Heart left ventricle (tissue), 16 donors: ENCODE measurements at regions not wholly inside any gene's neighbourhood (a gene's known extent, or its start where the extent isn't known, plus 50 kb on each side); places are given as distances from the start of the nearest gene placed in this dataset.

ENCODE experiments used
- ATAC-seq, 4 donors: fragments of 200-7000 bp; cut with Tn5 transposase; one replicate each; pipeline ENCODE4 v1.9.1; 2020 to 2022; ENCODE audit warnings: moderate library complexity in 4 of 4, mild to moderate bottlenecking in 3 of 4, moderate number of reproducible peaks in 1 of 4
- DNase-seq, 5 donors: peaks; one replicate each; pipeline ENCODE4 v3.0.0-alpha.2; 2020
- H3K27ac ChIP-seq, 12 donors: fragments of 200-600 bp; sonication (generic) in 4 of 12; one replicate each; pipeline versions ENCODE4 v1.5.0 to v1.8.0; 2016 to 2022; ENCODE audit warnings: mild to moderate bottlenecking in 2 of 12
- H3K27me3 ChIP-seq, 9 donors: fragments of 200-600 bp; sonication (generic) in 2 of 9; one replicate each; pipeline versions ENCODE4 v1.5.1 to v1.8.0; 2016 to 2022; ENCODE audit warnings: mild to moderate bottlenecking in 3 of 9
- H3K36me3 ChIP-seq, 9 donors: fragments of 200-600 bp; sonication (generic) in 2 of 9; one replicate each; pipeline versions ENCODE4 v1.5.0 to v1.8.0; 2018 to 2022; ENCODE audit warnings: mild to moderate bottlenecking in 2 of 9
- H3K4me1 ChIP-seq, 12 donors: fragments of 200-600 bp; sonication (generic) in 4 of 12; one replicate each; pipeline versions ENCODE4 v1.5.0 to v1.8.0; 2016 to 2022; ENCODE audit warnings: mild to moderate bottlenecking in 3 of 12
- H3K4me3 ChIP-seq, 12 donors: fragments of 200-600 bp; sonication (generic) in 4 of 12; one replicate each; pipeline versions ENCODE4 v1.5.0 to v1.8.0; 2017 to 2022; ENCODE audit warnings: mild to moderate bottlenecking in 9 of 12, moderate library complexity in 4 of 12
- H3K9me3 ChIP-seq, 12 donors: fragments of 200-600 bp; sonication (generic) in 4 of 12; one replicate each; pipeline versions ENCODE4 v1.5.0 to v1.8.0; 2016 to 2022; ENCODE audit warnings: mild to moderate bottlenecking in 1 of 12
- POLR2A ChIP-seq, 2 donors: fragments of 450-650 bp; IDR thresholded peaks; one replicate each; pipeline ENCODE4 v1.6.1; 2017; ENCODE audit warnings: antibody characterized with exemption in 2 of 2, mild to moderate bottlenecking in 2 of 2, moderate library complexity in 2 of 2
- WGBS, 4 donors: extraction: QIAGEN DNeasy Blood & Tissue Kit in 2 of 4; methylation state at CpG; one replicate each; pipeline versions ENCODE4 v1.1.5 to v1.1.7; 2013 to 2018; 5-methylcytosine and 5-hydroxymethylcytosine counted together
- intact Hi-C, 10 donors: fragments of 100-400 bp; cut with DNase I; formaldehyde crosslinking; loops; one replicate each; pipeline versions ENCODE4 v1.11.1 to v1.14.2; 2022
- TF ChIP-seq, protein P1 (sequence below), 12 donors: fragments of 200-600 bp; sonication (generic) in 4 of 12; IDR thresholded peaks; one replicate each; pipeline versions ENCODE4 v1.5.0 to v1.8.0; 2018 to 2022; ENCODE audit warnings: antibody characterized with exemption in 12 of 12, mild to moderate bottlenecking in 5 of 12
- donor health status: ischemic (EF 13 %, LVEDD 7.1; RV severe dilation, severe dysfunction).
- donor health status: healthy with polysubstance abuse.
- donor health status: DM: no; HTN: yes; CAD: no.
- donor health status: DM: no; HTN: no; CAD: no.
- donor health status: ischemic (EF 25% LVEDD 6.9; RV normal size, moderate dysfunction).
- donor health status: ischemic (EF 25% LVEDD 5.7; RV mildly dilated, moderate dysfunction).
- donor health status: healthy.
- donor health status: DM: yes; HTN: yes; CAD: no.
- donor health status: ischemic (EF 35%, LVEDD 5.7; RV mildly dilated, moderate dysfunction).
- donor health status: nonischemic (EF 11% LVEDD 7.7; RV severe dilation, severe dysfunction).
- donor health status: DM: yes; HTN: yes; CAD: no.
- donor health status: PGD.
- donor health status: ischemic (EF 29% LVEDD 5.4; RV normal size, mild dysfunction).
- donor health status: nonischemic (EF 23%, LVEDD 6.1; RV moderate dilation, normal function).

DNA sequence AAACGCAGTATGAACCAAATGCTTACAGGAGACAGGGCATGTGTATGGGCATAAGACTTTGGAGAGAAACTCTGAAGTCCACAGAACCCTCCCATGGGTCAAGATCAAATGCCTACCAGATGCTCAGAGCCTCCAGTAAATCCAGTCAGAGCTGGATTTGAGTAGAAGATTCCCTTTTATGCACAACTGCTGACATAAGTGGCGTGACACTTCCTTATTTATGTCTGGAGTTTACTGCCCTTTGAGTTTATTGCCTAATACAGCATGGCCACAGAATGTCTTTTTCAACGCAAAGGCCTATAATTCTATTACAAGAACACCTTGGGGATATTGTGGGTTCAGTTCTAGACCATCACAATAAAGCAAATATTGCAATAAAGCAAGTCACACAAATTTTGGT is 220.0 kb upstream of the FOXQ1 start:
- intact Hi-C loops = no loop called here
- no peak for ATAC-seq
- no peak overlapping the region for H3K27ac ChIP-seq
- no peak overlapping the region for H3K4me3 ChIP-seq
- H3K27me3 ChIP-seq = no peaks in the 10 kb centered on the region
- WGBS, 4 donors = 73 to 93% (median 89%) methylated on average over 3 of the region's 3 CpGs
- no peak for DNase-seq
- no peaks in the 10 kb centered on the region for H3K36me3 ChIP-seq
- H3K4me1 ChIP-seq = peaks cover 0 to 6% (median 0%) of the 10 kb centered on the region in 12 donors
- H3K9me3 ChIP-seq = no peaks in the 10 kb centered on the region
- TF ChIP-seq POLR2A (IDR thresholded peaks at IDR 0.05) = no peak
- TF ChIP-seq, protein P1, sequence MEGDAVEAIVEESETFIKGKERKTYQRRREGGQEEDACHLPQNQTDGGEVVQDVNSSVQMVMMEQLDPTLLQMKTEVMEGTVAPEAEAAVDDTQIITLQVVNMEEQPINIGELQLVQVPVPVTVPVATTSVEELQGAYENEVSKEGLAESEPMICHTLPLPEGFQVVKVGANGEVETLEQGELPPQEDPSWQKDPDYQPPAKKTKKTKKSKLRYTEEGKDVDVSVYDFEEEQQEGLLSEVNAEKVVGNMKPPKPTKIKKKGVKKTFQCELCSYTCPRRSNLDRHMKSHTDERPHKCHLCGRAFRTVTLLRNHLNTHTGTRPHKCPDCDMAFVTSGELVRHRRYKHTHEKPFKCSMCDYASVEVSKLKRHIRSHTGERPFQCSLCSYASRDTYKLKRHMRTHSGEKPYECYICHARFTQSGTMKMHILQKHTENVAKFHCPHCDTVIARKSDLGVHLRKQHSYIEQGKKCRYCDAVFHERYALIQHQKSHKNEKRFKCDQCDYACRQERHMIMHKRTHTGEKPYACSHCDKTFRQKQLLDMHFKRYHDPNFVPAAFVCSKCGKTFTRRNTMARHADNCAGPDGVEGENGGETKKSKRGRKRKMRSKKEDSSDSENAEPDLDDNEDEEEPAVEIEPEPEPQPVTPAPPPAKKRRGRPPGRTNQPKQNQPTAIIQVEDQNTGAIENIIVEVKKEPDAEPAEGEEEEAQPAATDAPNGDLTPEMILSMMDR (IDR thresholded peaks at IDR 0.05) = no peak

DNA sequence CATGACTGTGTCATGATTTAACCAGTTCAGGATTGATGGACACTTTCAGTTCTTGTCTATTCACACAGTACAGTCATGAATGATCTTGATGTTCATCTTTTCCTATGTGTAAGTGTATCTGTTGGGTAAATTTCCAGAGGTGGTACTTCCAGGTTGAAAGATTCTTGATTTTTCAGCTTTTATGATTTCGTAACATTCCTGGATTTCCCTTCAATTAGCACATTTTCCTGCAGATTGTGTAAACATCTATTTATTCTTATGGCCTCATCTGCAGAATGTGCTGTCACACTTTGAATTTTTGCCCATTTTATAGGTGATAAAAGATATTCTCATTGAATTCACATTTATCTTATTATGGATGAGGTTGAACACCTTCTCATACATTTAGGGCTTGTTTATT is 222.0 kb upstream of the FOXQ1 start:
- H3K4me1 ChIP-seq = peaks cover 0 to 6% (median 0%) of the 10 kb centered on the region in 12 donors
- H3K4me3 ChIP-seq = no peak overlapping the region
- no peaks in the 10 kb centered on the region for H3K27me3 ChIP-seq
- WGBS, 4 donors = 86 to 91% (median 88%) methylated on average over 1 of the region's 1 CpG
- DNase-seq (no peak), ATAC-seq (no peak)
- intact Hi-C loops = no loop called here
- TF ChIP-seq, protein P1 (IDR thresholded peaks at IDR 0.05) = no peak
- no peak for TF ChIP-seq POLR2A (IDR thresholded peaks at IDR 0.05)
- no peak overlapping the region for H3K27ac ChIP-seq
- no peaks in the 10 kb centered on the region for H3K9me3 ChIP-seq
- no peaks in the 10 kb centered on the region for H3K36me3 ChIP-seq

DNA sequence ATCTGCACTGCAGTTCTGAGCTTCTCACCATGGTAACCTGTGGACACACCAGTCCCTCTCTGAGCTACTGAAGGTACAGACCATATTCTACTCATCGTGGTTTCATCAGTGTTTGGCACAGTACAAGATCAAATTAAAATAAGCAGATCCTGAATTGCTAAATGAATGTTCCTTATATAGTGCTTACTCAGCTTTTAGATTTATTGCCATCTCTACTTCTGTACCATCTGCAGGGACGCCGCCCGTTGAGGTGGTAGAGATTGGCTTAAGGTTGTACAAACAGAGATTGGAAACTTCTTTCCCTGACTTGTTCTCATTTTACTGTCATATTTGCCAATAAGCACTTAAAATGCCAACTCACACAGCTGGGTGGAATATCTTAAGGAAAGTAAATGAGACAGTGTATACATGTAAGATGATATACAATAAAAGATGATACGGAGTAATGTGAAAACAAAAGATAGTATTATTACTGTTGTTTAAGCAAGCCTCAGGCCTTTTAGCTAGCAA is 223.4 kb upstream of the FOXQ1 start:
- no peak overlapping the region for H3K27ac ChIP-seq
- 80 to 92% (median 88%) methylated on average over 5 of the region's 5 CpGs for WGBS, 4 donors
- intact Hi-C loops = no loop called here
- no peaks in the 10 kb centered on the region for H3K36me3 ChIP-seq
- ATAC-seq (no peak), DNase-seq (no peak)
- no peaks in the 10 kb centered on the region for H3K4me1 ChIP-seq
- no peak overlapping the region for H3K4me3 ChIP-seq
- H3K9me3 ChIP-seq = no peaks in the 10 kb centered on the region
- no peak for TF ChIP-seq POLR2A (IDR thresholded peaks at IDR 0.05)
- TF ChIP-seq, protein P1 (IDR thresholded peaks at IDR 0.05) = no peak
- H3K27me3 ChIP-seq = no peaks in the 10 kb centered on the region

DNA sequence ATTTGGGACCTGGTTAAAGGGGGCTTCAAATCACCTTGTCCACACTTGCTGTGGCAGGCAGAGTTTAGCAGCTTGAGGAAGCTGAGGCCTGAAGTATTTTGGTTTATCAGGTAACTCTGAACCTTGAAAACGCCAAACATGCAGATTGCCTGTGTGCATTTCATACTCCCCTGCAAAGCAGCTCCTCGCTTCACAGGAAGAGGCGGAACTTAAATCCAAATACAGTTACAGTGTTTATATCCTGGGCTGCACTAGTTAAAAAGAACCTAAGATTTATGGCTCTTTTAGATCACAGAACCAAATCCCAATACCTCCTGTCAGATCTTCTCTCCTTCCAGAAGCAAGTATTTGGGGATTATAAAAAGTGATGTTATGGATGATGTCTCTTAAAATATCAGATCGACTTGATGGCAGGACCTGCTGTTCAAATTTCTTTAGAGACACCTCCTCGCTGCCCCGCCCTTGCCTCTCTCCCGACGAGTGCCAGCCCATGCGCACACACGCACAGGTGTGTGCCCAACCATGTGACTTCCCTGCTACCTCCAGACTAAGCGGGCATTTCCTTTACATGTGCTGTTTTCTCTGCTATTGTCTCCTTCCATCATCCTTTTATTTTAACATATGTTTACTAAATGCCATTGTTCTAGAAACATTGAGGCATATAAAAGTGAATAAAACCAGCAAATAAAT is 224.6 kb upstream of the FOXQ1 start:
- Histone ChIP-seq H3K4me1 (no peaks in the 10 kb centered on the region), H3K36me3 (no peaks in the 10 kb centered on the region), H3K9me3 (no peaks in the 10 kb centered on the region), H3K27ac (no peak overlapping the region), H3K4me3 (no peak overlapping the region), H3K27me3 (no peaks in the 10 kb centered on the region)
- WGBS, 4 donors = 75 to 80% (median 80%) methylated on average over 11 of the region's 11 CpGs
- ATAC-seq = no peak
- no peak for TF ChIP-seq POLR2A (IDR thresholded peaks at IDR 0.05)
- TF ChIP-seq, protein P1 (IDR thresholded peaks at IDR 0.05) = no peak
- DNase-seq = no peak
- intact Hi-C loops = no loop called here
